CD8-positive, alpha-beta memory T cell (primary cell): ENCODE measurements at regions not wholly inside any gene's neighbourhood (a gene's known extent, or its start where the extent isn't known, plus 50 kb on each side); places are given as distances from the start of the nearest gene placed in this dataset.
A peak's percentile ranks its signal among the peaks of the same experiment; 100 is the strongest.

ENCODE experiments used
- CTCF ChIA-PET: fragments of 350-600 bp; sonication (Branson Sonifier 250); formaldehyde crosslinking; loops from one replicate; lab custom pipeline; 2021; ENCODE audit warnings: antibody characterized with exemption; lab: Charles Lee
- POLR2A ChIA-PET: fragments of 350-600 bp; sonication (Branson Sonifier 250); formaldehyde crosslinking; loops from one replicate; lab custom pipeline; 2021; ENCODE audit warnings: antibody characterized with exemption; lab: Charles Lee
- DNase-seq, 5 donors: peaks; one replicate each; pipeline versions ENCODE4 v3.0.0 to v3.0.0-alpha.2; 2020 to 2022; ENCODE audit warnings: mixed read lengths in 1 of 5
- H3K27ac ChIP-seq: one replicate; pipeline ENCODE4 v1.7.0; 2013; ENCODE audit warnings: low read depth, mild to moderate bottlenecking, low read length, moderate library complexity
- H3K27me3 ChIP-seq: 2 replicates; pipeline ENCODE4 v1.7.0; 2013; ENCODE audit warnings: low read length, mild to moderate bottlenecking; ENCODE audit not compliant: insufficient read depth, poor library complexity, severe bottlenecking
- H3K36me3 ChIP-seq: 2 replicates; pipeline ENCODE4 v1.7.0; 2013; ENCODE audit warnings: mild to moderate bottlenecking, low read length, moderate library complexity; ENCODE audit not compliant: insufficient read depth
- H3K4me1 ChIP-seq: 2 replicates; pipeline ENCODE4 v1.7.0; 2013; ENCODE audit warnings: mild to moderate bottlenecking, low read length, moderate library complexity; ENCODE audit not compliant: insufficient read depth
- H3K4me3 ChIP-seq: 2 replicates; pipeline ENCODE4 v1.7.0; 2013; ENCODE audit warnings: mild to moderate bottlenecking, low read length
- H3K9me3 ChIP-seq: 2 replicates; pipeline ENCODE4 v1.7.0; 2013; ENCODE audit warnings: mild to moderate bottlenecking, low read length
- H3K27ac Mint-ChIP-seq, 8 donors: one replicate each; pipeline ENCODE4 v1.8.0; 2020 to 2021; ENCODE audit warnings: mixed read lengths in 8 of 8, mild to moderate bottlenecking in 6 of 8, inconsistent platforms in 3 of 8, moderate library complexity in 3 of 8
- H3K27me3 Mint-ChIP-seq, 2 donors: one replicate each; pipeline ENCODE4 v1.8.0; 2020 to 2021; ENCODE audit warnings: mixed read lengths in 2 of 2, mild to moderate bottlenecking in 1 of 2, moderate library complexity in 1 of 2
- H3K36me3 Mint-ChIP-seq, 3 donors: one replicate each; pipeline ENCODE4 v1.8.0; 2020 to 2021; ENCODE audit warnings: mixed read lengths in 3 of 3, inconsistent platforms in 1 of 3, mild to moderate bottlenecking in 1 of 3
- H3K4me1 Mint-ChIP-seq, 3 donors: one replicate each; pipeline ENCODE4 v1.8.0; 2020 to 2021; ENCODE audit warnings: mixed read lengths in 3 of 3, inconsistent platforms in 1 of 3, mild to moderate bottlenecking in 1 of 3
- H3K4me3 Mint-ChIP-seq, 7 donors: one replicate each; pipeline ENCODE4 v1.8.0; 2020 to 2021; ENCODE audit warnings: mixed read lengths in 7 of 7, mild to moderate bottlenecking in 6 of 7, moderate library complexity in 4 of 7, inconsistent platforms in 2 of 7
- H3K9me3 Mint-ChIP-seq, 5 donors: one replicate each; pipeline ENCODE4 v1.8.0; 2020 to 2022; ENCODE audit warnings: mixed read lengths in 5 of 5, mild to moderate bottlenecking in 3 of 5, moderate library complexity in 2 of 5, inconsistent platforms in 1 of 5

- DNase-seq: no peak
- peaks cover 3 to 53% (median 8%) of the 10 kb centered on the region in 3 donors for H3K36me3 Mint-ChIP-seq
- no peaks in the 10 kb centered on the region for H3K27me3 Mint-ChIP-seq
- peaks cover 5% of the 10 kb centered on the region for H3K36me3 ChIP-seq
- H3K4me1 Mint-ChIP-seq: peaks cover 57 to 87% (median 80%) of the 10 kb centered on the region in 3 donors
- peak overlapping the region in 5 of 8 donors; percentile 5 to 76 (median 32) for H3K27ac Mint-ChIP-seq
- H3K4me3 ChIP-seq: no peak overlapping the region
- peak overlapping the region in 6 of 7 donors; percentile 1 to 36 (median 8) for H3K4me3 Mint-ChIP-seq
- H3K27ac ChIP-seq: no peak overlapping the region
- H3K27me3 ChIP-seq: no peaks in the 10 kb centered on the region
- POLR2A ChIA-PET: no interaction called here
- CTCF ChIA-PET: no interaction called here
- H3K4me1 ChIP-seq: peaks cover 11% of the 10 kb centered on the region
- H3K9me3 Mint-ChIP-seq: no peaks in the 10 kb centered on the region
- H3K9me3 ChIP-seq: no peaks in the 10 kb centered on the region
Measured at GRCh38 chr13:73934215-73934641, 200.0 kb downstream of the KLF12 start.

GRCh38 chr13:73933795-73934194 lies 200.4 kb downstream of the KLF12 start:
- Histone ChIP-seq H3K9me3 (no peaks in the 10 kb centered on the region), H3K4me1 (peaks cover 11% of the 10 kb centered on the region), H3K27ac (no peak overlapping the region), H3K4me3 (no peak overlapping the region), H3K36me3 (peaks cover 5% of the 10 kb centered on the region), H3K27me3 (no peaks in the 10 kb centered on the region)
- H3K27me3 Mint-ChIP-seq: no peaks in the 10 kb centered on the region
- ChIA-PET CTCF (no interaction called here), POLR2A (interaction anchor here (0.6 kb wide), 1 partner anchor 153 kb away, joined by 3 read pairs; no protein-coding TSS in a partner anchor)
- no peak for DNase-seq
- H3K36me3 Mint-ChIP-seq: peaks cover 3 to 54% (median 8%) of the 10 kb centered on the region in 3 donors
- H3K4me3 Mint-ChIP-seq: peak overlapping the region in 6 of 7 donors; percentile 1 to 36 (median 8)
- peak overlapping the region in 4 of 8 donors; percentile 10 to 47 (median 29) for H3K27ac Mint-ChIP-seq
- no peaks in the 10 kb centered on the region for H3K9me3 Mint-ChIP-seq
- peaks cover 57 to 88% (median 80%) of the 10 kb centered on the region in 3 donors for H3K4me1 Mint-ChIP-seq

GRCh38 chr13:73932091-73932490 lies 202.1 kb downstream of the KLF12 start:
- H3K36me3 ChIP-seq: no peaks in the 10 kb centered on the region
- no peak overlapping the region for H3K4me3 Mint-ChIP-seq
- ChIA-PET POLR2A (no interaction called here), CTCF (no interaction called here)
- peaks cover 11% of the 10 kb centered on the region for H3K4me1 ChIP-seq
- no peaks in the 10 kb centered on the region for H3K9me3 ChIP-seq
- H3K4me1 Mint-ChIP-seq: peaks cover 51 to 86% (median 78%) of the 10 kb centered on the region in 3 donors
- no peaks in the 10 kb centered on the region for H3K9me3 Mint-ChIP-seq
- H3K36me3 Mint-ChIP-seq: peaks cover 3 to 41% (median 8%) of the 10 kb centered on the region in 3 donors
- H3K27me3 Mint-ChIP-seq: no peaks in the 10 kb centered on the region
- H3K27me3 ChIP-seq: no peaks in the 10 kb centered on the region
- H3K27ac ChIP-seq: no peak overlapping the region
- peak overlapping the region in 3 of 8 donors; percentile 44 to 51 (median 50) for H3K27ac Mint-ChIP-seq
- DNase-seq: no peak
- H3K4me3 ChIP-seq: no peak overlapping the region

GRCh38 chr13:73929287-73929932 lies 204.8 kb downstream of the KLF12 start:
- Mint-ChIP-seq H3K36me3 (peaks cover 0 to 40% (median 6%) of the 10 kb centered on the region in 3 donors), H3K27ac (peak overlapping the region in 1 of 8 donors; percentile 12), H3K4me1 (peaks cover 65 to 90% (median 83%) of the 10 kb centered on the region in 3 donors), H3K4me3 (peak overlapping the region in 2 of 7 donors; percentile 2 to 37), H3K9me3 (no peaks in the 10 kb centered on the region), H3K27me3 (no peaks in the 10 kb centered on the region)
- POLR2A ChIA-PET: no interaction called here
- no peak overlapping the region for H3K27ac ChIP-seq
- no peak overlapping the region for H3K4me3 ChIP-seq
- H3K27me3 ChIP-seq: no peaks in the 10 kb centered on the region
- H3K9me3 ChIP-seq: no peaks in the 10 kb centered on the region
- no peaks in the 10 kb centered on the region for H3K36me3 ChIP-seq
- DNase-seq: no peak
- peaks cover 21% of the 10 kb centered on the region for H3K4me1 ChIP-seq
- CTCF ChIA-PET: no interaction called here

GRCh38 chr13:73924607-73925006 lies 209.6 kb downstream of the KLF12 start:
- H3K4me1 ChIP-seq: peaks cover 31% of the 10 kb centered on the region
- CTCF ChIA-PET: interaction anchor here (1.3 kb wide), 1 partner anchor 30 kb away, joined by 3 read pairs; no protein-coding TSS in a partner anchor
- peaks cover 78 to 95% (median 94%) of the 10 kb centered on the region in 3 donors for H3K4me1 Mint-ChIP-seq

GRCh38 chr13:73922493-73923393 lies 211.5 kb downstream of the KLF12 start:
- DNase-seq: no peak
- no peak overlapping the region for H3K27ac ChIP-seq
- H3K4me1 ChIP-seq: peaks cover 37% of the 10 kb centered on the region
- H3K4me3 ChIP-seq: no peak overlapping the region
- H3K27me3 ChIP-seq: no peaks in the 10 kb centered on the region
- Mint-ChIP-seq H3K27ac (peak overlapping the region in 1 of 8 donors; percentile 51), H3K4me1 (peaks cover 82 to 97% (median 94%) of the 10 kb centered on the region in 3 donors), H3K4me3 (peak overlapping the region in 2 of 7 donors; percentile 4 to 78), H3K36me3 (peaks cover 0 to 25% (median 5%) of the 10 kb centered on the region in 3 donors), H3K27me3 (no peaks in the 10 kb centered on the region), H3K9me3 (no peaks in the 10 kb centered on the region)
- H3K9me3 ChIP-seq: no peaks in the 10 kb centered on the region
- ChIA-PET POLR2A (no interaction called here), CTCF (no interaction called here)
- H3K36me3 ChIP-seq: no peaks in the 10 kb centered on the region

More at GRCh38 chr13:73924607-73925006, 209.6 kb downstream of the KLF12 start:
- no peak for DNase-seq
- no peaks in the 10 kb centered on the region for H3K9me3 Mint-ChIP-seq
- H3K27me3 ChIP-seq: no peaks in the 10 kb centered on the region
- H3K4me3 ChIP-seq: no peak overlapping the region
- peak overlapping the region; percentile 14 to 93 (median 62) for H3K27ac Mint-ChIP-seq
- H3K9me3 ChIP-seq: no peaks in the 10 kb centered on the region
- peak overlapping the region in 6 of 7 donors; percentile 24 to 73 (median 53) for H3K4me3 Mint-ChIP-seq
- no peaks in the 10 kb centered on the region for H3K27me3 Mint-ChIP-seq
- POLR2A ChIA-PET: no interaction called here
- H3K36me3 ChIP-seq: no peaks in the 10 kb centered on the region
- peaks cover 0 to 32% (median 5%) of the 10 kb centered on the region in 3 donors for H3K36me3 Mint-ChIP-seq
- H3K27ac ChIP-seq: no peak overlapping the region

GRCh38 chr13:73918691-73919090 lies 215.5 kb downstream of the KLF12 start:
- H3K27ac Mint-ChIP-seq: peak overlapping the region in 2 of 8 donors; percentile 35 to 51
- no peaks in the 10 kb centered on the region for H3K9me3 Mint-ChIP-seq
- H3K4me1 Mint-ChIP-seq: peaks cover 77 to 95% (median 93%) of the 10 kb centered on the region in 3 donors
- Histone ChIP-seq H3K4me1 (peaks cover 29% of the 10 kb centered on the region), H3K27me3 (no peaks in the 10 kb centered on the region), H3K27ac (no peak overlapping the region), H3K4me3 (no peak overlapping the region), H3K36me3 (no peaks in the 10 kb centered on the region), H3K9me3 (no peaks in the 10 kb centered on the region)
- POLR2A ChIA-PET: interaction anchor here (0.6 kb wide), 2 partner anchors 143 to 369 kb away, joined by 3 read pairs; no protein-coding TSS in a partner anchor
- H3K36me3 Mint-ChIP-seq: peaks cover 0 to 10% (median 3%) of the 10 kb centered on the region in 3 donors
- no peak for DNase-seq
- H3K4me3 Mint-ChIP-seq: no peak overlapping the region
- CTCF ChIA-PET: no interaction called here
- H3K27me3 Mint-ChIP-seq: no peaks in the 10 kb centered on the region
